ENCODE measurements at regions not wholly inside any gene's neighbourhood (a gene's known extent, or its start where the extent isn't known, plus 50 kb on each side); places are given as distances from the start of the nearest gene placed in this dataset.

GRCh38 chr3:14343338-14344112 is 58.9 kb upstream of the SLC6A6 start:
- no peak for DNase-seq (ENCODE audit: missing footprints)
- intact Hi-C loops (cut with DNase I): no loop called here
- ATAC-seq: no peak

- ATAC-seq (no peak), DNase-seq (ENCODE audit: missing footprints) (no peak)
- intact Hi-C loops (cut with DNase I): no loop called here
Observed at GRCh38 chr3:14344351-14344750, 58.1 kb upstream of the SLC6A6 start.

DNA sequence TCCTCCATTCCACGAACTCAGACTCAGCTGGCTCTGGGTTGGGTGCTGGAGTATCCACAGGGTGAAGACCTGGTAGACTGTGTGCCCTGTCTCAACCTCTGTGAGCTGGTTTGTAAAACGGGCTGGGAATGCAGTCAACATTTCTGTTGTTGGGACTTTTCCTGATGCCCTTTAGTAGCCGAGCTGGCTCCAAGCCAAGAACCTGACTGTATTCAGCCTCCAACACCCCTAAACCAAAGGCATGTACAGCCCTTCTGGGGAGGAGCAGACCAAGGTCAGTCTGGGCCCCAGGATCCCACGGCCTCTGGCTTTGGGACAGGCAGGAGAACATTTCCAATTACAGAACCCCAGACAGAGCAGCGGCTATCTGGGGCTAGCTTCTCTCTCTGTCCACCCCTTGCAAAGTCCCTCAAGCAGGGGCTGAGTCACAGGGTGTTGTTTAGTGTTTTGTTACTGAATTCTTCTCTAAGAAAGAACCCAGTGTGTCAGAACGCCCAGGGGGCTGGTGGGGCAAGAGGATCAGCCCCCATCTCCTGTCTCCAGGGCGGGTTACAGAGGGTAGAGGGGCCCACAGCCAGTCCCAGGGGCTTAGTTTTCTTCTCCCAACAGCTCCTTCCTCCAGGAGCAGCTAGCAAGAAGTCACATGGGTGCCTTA is 56.8 kb upstream of the SLC6A6 start:
- DNase-seq (ENCODE audit: missing footprints) (no peak), ATAC-seq (no peak)

GRCh38 chr3:14346191-14346590 is 56.2 kb upstream of the SLC6A6 start:
- DNase-seq (ENCODE audit: missing footprints): no peak
- intact Hi-C loops (cut with DNase I): no loop called here
- ATAC-seq: no peak

More for the DNA sequence above, 56.8 kb upstream of the SLC6A6 start:
- intact Hi-C loops (cut with DNase I): no loop called here

GRCh38 chr3:14346642-14347041 is 55.8 kb upstream of the SLC6A6 start:
- DNase-seq (ENCODE audit: missing footprints) (no peak), ATAC-seq (no peak)
- intact Hi-C loops (cut with DNase I): no loop called here

- intact Hi-C loops (cut with DNase I): no loop called here
- ATAC-seq (no peak), DNase-seq (ENCODE audit: missing footprints) (no peak)
Observed at GRCh38 chr3:14347110-14347509, 55.3 kb upstream of the SLC6A6 start.

GRCh38 chr3:14351617-14352001 is 50.8 kb upstream of the SLC6A6 start:
- no peak for ATAC-seq
- intact Hi-C loops (cut with DNase I): no loop called here
- DNase-seq (ENCODE audit: missing footprints): no peak

GRCh38 chr3:14352002-14352627 is 50.3 kb upstream of the SLC6A6 start:
- no peak for DNase-seq (ENCODE audit: missing footprints)
- intact Hi-C loops (cut with DNase I): no loop called here
- ATAC-seq: no peak
